HTR-8/SVneo (cell line): ENCODE measurements at regions not wholly inside any gene's neighbourhood (a gene's known extent, or its start where the extent isn't known, plus 50 kb on each side); places are given as distances from the start of the nearest gene placed in this dataset.

ENCODE experiments used
- DNase-seq: peaks from one replicate; pipeline ENCODE4 v3.0.0; 2011; ENCODE audit warnings: low spot score, mixed read lengths; ENCODE audit not compliant: insufficient read length
- FAIRE-seq: peaks from 2 replicates; lab custom pipeline; 2011; peaks lifted over from hg19 to GRCh38; lab: Jason Lieb, UNC

- FAIRE-seq (no peak), DNase-seq (no peak)
Observed at GRCh38 chr10:33391611-33392465, 57.4 kb upstream of the NRP1 start.

DNA sequence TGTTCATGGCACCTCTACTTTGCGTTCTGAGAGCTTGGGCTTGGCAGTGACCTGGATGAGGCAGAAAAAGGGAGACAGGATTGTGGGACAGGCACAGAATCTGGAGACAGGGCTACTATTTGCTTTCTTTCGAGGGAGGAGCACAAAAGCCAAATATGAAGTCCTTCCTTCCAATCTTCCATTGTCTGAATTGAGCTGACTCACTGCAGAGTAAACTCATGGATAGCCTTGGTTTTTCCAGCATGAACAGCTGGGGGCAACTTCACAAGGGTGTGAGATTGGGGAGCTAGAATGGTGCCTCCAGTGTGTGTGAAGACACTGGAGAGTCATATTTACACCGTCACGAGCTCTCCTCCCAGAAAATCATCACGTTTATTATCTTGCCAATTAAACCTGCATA lies 55.6 kb upstream of the NRP1 start:
- FAIRE-seq = no peak
- no peak for DNase-seq

GRCh38 chr10:33388785-33389184 lies 54.3 kb upstream of the NRP1 start:
- no peak for FAIRE-seq
- DNase-seq = no peak

DNA sequence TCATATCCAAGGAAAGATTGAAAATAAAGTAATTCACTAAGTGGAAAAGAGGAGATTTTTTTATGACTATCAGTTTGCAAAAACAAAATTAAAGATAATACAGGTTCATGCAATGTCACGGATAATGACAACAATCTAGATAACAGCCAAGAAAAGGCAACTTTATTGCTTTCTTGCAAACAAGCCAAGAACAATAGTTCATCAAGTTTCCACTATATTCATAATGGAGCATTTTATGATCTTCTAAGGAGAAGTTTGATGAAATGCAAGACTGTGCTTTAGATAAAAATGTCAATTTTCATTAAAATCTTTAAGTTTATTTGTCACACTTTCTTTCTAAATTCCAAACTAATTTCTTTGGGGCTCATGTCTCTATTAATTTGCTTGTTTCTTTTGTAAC lies 53.9 kb upstream of the NRP1 start:
- FAIRE-seq (no peak), DNase-seq (no peak)

- DNase-seq = no peak
- FAIRE-seq = no peak
Observed at GRCh38 chr10:33387720-33388119, 53.3 kb upstream of the NRP1 start.

DNA sequence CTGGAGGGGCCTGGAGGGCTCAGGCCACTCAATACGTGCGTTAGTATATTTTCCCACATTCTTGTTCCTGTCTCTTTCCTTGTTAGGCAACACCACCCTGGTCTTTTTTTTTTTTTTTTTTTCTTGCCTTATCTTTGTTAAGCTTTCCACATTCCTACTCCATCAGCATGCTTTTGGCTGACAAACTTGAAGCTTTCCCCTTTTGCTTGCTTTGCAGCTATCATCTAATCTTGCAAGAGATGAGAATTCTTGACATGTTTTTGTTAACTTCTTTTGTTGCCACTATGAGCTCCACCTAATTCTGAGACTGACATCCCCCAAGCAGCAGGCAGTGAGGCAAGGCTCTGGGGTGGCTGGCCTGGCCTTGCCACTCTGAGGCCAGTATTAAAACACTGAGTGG lies 52.5 kb upstream of the NRP1 start:
- FAIRE-seq (no peak), DNase-seq (no peak)

DNA sequence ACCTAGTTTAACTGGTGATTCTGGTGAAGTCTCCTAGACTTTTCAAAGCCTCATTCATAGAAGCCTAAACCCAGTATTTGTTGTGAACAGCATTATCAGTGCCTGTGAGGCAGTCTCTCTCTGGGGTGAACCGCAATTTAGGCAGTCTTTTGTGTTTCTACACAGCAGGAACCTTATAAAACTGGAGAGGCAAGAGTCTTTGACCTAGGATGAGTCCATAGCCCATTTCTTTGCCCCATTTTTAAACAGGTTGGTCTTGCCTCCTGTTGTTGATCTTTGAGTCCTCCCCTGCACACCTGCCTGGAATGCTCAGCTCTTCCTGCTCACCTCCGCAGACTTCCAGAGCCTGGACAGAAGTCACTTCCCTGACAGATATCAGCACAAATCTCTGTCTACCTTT lies 51.2 kb upstream of the NRP1 start:
- no peak for FAIRE-seq
- DNase-seq = no peak

DNA sequence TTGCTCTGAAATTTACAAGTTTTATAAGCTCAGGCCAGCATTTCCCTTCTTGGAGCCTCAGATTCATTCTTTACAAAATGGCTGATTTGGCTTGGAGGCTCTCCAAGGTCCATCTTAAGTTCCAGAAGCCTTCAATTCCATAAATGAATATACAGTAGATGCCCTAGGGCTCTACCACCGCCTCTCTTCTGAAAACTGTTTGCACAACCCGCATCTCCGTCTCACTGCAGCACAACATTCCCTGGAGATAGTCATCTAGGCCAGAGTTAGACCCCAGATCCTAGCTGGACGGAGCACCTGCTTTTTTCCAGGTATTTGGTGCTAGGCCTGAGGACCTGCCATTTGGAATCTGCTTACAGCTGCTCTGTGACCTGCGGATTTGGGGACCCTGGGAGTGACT lies 50.5 kb upstream of the NRP1 start:
- no peak for DNase-seq
- no peak for FAIRE-seq
